D721Med (cell line): ENCODE measurements at regions not wholly inside any gene's neighbourhood (a gene's known extent, or its start where the extent isn't known, plus 50 kb on each side); places are given as distances from the start of the nearest gene placed in this dataset.

Experiments used
- DNase-seq: peaks from one replicate; pipeline ENCODE4 v3.0.0; 2011; ENCODE audit warnings: low spot score; ENCODE audit not compliant: insufficient read length
- FAIRE-seq: peaks from 2 replicates; lab custom pipeline; 2011; peaks lifted over from hg19 to GRCh38; lab: Jason Lieb, UNC
- CTCF ChIP-seq: IDR thresholded peaks from 2 replicates; pipeline ENCODE4 v1.5.1; 2012; ENCODE audit warnings: mild to moderate bottlenecking, control low read depth; ENCODE audit not compliant: insufficient read depth; ENCODE audit errors: missing control alignments

- FAIRE-seq, result no peak
These were observed 326.3 kb upstream of the TSHZ2 start for GRCh38 chr20:52645822-52646221.

GRCh38 chr20:52643034-52643433 is 329.1 kb upstream of the TSHZ2 start:
- no peak for FAIRE-seq
- no peak for DNase-seq
- no peak for TF ChIP-seq CTCF

More at GRCh38 chr20:52645822-52646221, 326.3 kb upstream of the TSHZ2 start:
- no peak for DNase-seq
- no peak for TF ChIP-seq CTCF

DNA sequence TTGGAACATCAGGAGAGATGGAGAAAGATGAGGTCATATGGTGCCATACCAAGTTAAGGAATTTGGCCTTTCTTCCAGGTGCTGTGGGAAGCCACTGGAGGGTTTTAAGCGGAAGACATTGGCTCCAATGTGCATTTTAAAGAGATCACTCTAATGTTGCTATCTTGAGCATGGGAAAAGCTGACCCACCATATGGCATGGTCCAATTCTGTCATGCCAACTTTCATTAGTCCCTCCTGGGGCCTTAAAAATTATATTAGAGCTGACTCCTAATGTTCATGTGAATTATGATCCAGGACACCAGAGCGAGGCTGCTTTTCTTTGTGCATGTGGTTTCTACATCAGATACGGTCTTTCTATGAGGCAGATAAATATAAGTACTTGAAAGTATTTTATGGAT is 335.0 kb upstream of the TSHZ2 start:
- no peak for FAIRE-seq
- DNase-seq, result no peak
- TF ChIP-seq CTCF, result no peak

DNA sequence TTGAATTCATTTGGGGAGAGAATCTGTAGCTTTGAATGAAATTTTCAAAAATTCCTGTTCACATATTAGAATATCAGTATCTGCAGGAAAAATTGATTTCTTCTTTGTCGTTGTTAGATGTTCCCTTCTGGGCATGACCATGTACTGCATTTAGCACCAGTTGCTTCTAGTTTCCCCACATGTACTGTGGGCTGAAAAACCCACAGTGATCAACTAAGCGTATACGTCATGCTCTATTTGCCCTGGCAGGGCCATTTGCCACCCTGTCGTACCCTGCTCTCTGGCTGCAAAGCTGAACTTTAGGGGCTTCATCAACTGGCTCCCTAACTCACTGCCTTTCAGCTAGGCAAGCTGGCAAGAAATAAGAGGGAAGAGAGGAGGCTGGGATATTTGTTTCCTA is 340.7 kb upstream of the TSHZ2 start:
- DNase-seq (no peak), FAIRE-seq (no peak)
- TF ChIP-seq CTCF, result no peak

- no peak for FAIRE-seq
- DNase-seq, result no peak
- no peak for TF ChIP-seq CTCF
These were observed 342.0 kb upstream of the TSHZ2 start for GRCh38 chr20:52630138-52630537.

DNA sequence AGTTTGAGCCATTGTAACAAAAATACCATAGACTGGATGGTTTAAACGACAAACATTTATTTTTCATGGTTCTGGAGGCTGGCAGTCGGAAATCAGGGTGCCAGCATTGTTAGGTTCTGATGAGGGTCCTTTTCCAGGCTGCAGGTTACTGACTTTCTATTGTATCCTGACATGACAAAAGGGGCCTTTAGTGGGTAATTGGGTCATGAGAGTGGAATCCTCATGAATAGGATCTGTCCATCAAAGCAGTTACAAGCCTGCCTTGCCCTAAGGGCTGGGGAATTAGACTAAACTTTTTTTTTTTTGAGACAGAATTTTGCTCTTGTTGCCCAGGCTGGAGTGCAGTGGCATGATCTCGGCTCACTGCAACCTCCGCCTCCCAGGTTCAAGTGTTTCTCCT is 347.9 kb upstream of the TSHZ2 start:
- no peak for TF ChIP-seq CTCF
- FAIRE-seq (no peak), DNase-seq (no peak)

DNA sequence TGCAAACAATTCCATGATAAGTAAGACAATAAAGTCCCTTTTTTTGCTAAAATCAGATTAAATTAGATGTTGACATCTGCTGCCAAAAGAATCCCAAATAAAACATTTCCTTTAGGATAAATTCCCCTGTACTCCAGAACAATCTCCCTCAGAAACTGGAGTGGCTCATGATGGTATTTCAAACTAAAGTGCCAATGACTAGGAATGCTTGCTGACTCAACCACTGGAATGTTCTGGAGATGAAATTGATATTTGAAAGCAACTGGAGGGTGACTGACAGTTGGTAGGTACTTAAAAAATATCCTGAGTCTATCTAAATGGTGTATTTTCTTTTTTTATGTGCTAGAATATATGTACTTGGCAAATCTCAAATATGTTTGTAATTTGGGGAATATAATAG is 350.1 kb upstream of the TSHZ2 start:
- DNase-seq (no peak), FAIRE-seq (no peak)

More for the DNA sequence above, 350.1 kb upstream of the TSHZ2 start:
- no peak for TF ChIP-seq CTCF
